Activated B cell treated with CpG ODN at 0.5 μM for 24 hours (primary cell): ENCODE measurements at regions not wholly inside any gene's neighbourhood (a gene's known extent, or its start where the extent isn't known, plus 50 kb on each side); places are given as distances from the start of the nearest gene placed in this dataset.

Experiments
- ATAC-seq: fragments of 200-7000 bp; cut with Tn5 transposase; one replicate; pipeline ENCODE4 v1.10.0; 2021; ENCODE audit warnings: low read depth, mild to moderate bottlenecking, moderate library complexity
- CTCF ChIA-PET: fragments of 350-600 bp; sonication (Branson Sonifier 250); formaldehyde crosslinking; loops from one replicate; lab custom pipeline; 2021; ENCODE audit warnings: antibody characterized with exemption; lab: Charles Lee
- POLR2A ChIA-PET: fragments of 350-600 bp; sonication (Branson Sonifier 250); formaldehyde crosslinking; loops from one replicate; lab custom pipeline; 2021; ENCODE audit warnings: antibody characterized with exemption; lab: Charles Lee
- DNase-seq: peaks from one replicate; pipeline ENCODE4 v3.0.0; 2022
- H3K27ac Mint-ChIP-seq: one replicate; pipeline ENCODE4 v1.8.0; 2020; ENCODE audit warnings: mixed read lengths
- H3K27me3 Mint-ChIP-seq: one replicate; pipeline ENCODE4 v1.8.0; 2021; ENCODE audit warnings: mixed read lengths
- H3K36me3 Mint-ChIP-seq: one replicate; pipeline ENCODE4 v1.8.0; 2021; ENCODE audit warnings: low read depth, mixed read lengths
- H3K4me1 Mint-ChIP-seq: one replicate; pipeline ENCODE4 v1.8.0; 2021; ENCODE audit warnings: mixed read lengths
- H3K4me3 Mint-ChIP-seq: one replicate; pipeline ENCODE4 v1.8.0; 2020; ENCODE audit warnings: mild to moderate bottlenecking, mixed read lengths
- H3K9me3 Mint-ChIP-seq: one replicate; pipeline ENCODE4 v1.8.0; 2020; ENCODE audit warnings: mixed read lengths
- CTCF ChIP-seq: fragments of 200-600 bp; IDR thresholded peaks from one replicate; pipeline ENCODE4 v1.8.0; 2022; ENCODE audit warnings: antibody characterized with exemption, mild to moderate bottlenecking
- intact Hi-C: fragments of 100-400 bp; cut with micrococcal nuclease; formaldehyde crosslinking; loops from one replicate; pipeline ENCODE4 v1.15.1; 2024

DNA sequence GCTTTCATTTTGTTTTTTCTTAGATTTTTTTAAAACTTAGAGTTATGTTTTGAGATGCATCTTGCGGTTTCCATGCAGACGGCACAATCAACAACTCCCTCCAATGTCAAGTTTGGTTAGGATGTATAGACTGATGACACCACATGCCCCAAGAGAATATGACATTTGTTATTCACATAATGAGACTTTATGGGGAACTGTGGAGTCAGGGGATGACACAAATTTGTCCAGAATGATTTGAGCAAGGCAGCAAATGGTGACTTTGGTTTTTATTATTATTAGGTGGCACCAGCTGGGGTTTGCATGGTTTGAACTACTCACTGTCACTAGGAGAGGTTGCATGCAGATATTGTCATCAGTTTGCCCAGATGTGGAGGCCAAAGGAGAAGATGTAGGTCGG, 461.8 kb upstream of the PRKX start:
- ChIA-PET POLR2A (no interaction called here), CTCF (no interaction called here)
- no peak overlapping the region for H3K27ac Mint-ChIP-seq
- no peak for DNase-seq
- peaks cover 2% of the 10 kb centered on the region for H3K9me3 Mint-ChIP-seq
- H3K27me3 Mint-ChIP-seq, result no peaks in the 10 kb centered on the region
- no peak for ATAC-seq
- no peak overlapping the region for H3K4me3 Mint-ChIP-seq
- TF ChIP-seq CTCF, result no peak
- intact Hi-C loops, result no loop called here
- H3K36me3 Mint-ChIP-seq, result no peaks in the 10 kb centered on the region
- no peaks in the 10 kb centered on the region for H3K4me1 Mint-ChIP-seq

- no peaks in the 10 kb centered on the region for H3K4me1 Mint-ChIP-seq
- DNase-seq (no peak), ATAC-seq (no peak)
- CTCF ChIA-PET, result no interaction called here
- H3K27me3 Mint-ChIP-seq, result no peaks in the 10 kb centered on the region
- no peaks in the 10 kb centered on the region for H3K36me3 Mint-ChIP-seq
- H3K4me3 Mint-ChIP-seq, result no peak overlapping the region
- peaks cover 2% of the 10 kb centered on the region for H3K9me3 Mint-ChIP-seq
- no peak for TF ChIP-seq CTCF
- POLR2A ChIA-PET, result no interaction called here
- no peak overlapping the region for H3K27ac Mint-ChIP-seq
- intact Hi-C loops, result no loop called here
These were observed 460.3 kb upstream of the PRKX start for GRCh38 chrX:4173743-4174142.

- no peak overlapping the region for H3K27ac Mint-ChIP-seq
- ATAC-seq, result no peak
- intact Hi-C loops, result no loop called here
- H3K9me3 Mint-ChIP-seq, result peaks cover 2% of the 10 kb centered on the region
- ChIA-PET CTCF (no interaction called here), POLR2A (no interaction called here)
- TF ChIP-seq CTCF, result no peak
- no peak for DNase-seq
- H3K4me3 Mint-ChIP-seq, result no peak overlapping the region
- H3K4me1 Mint-ChIP-seq, result no peaks in the 10 kb centered on the region
- no peaks in the 10 kb centered on the region for H3K36me3 Mint-ChIP-seq
- no peaks in the 10 kb centered on the region for H3K27me3 Mint-ChIP-seq
These were observed 438.3 kb upstream of the PRKX start for GRCh38 chrX:4151798-4152197.

- H3K36me3 Mint-ChIP-seq, result no peaks in the 10 kb centered on the region
- DNase-seq, result no peak
- ChIA-PET CTCF (no interaction called here), POLR2A (no interaction called here)
- TF ChIP-seq CTCF, result no peak
- no peak overlapping the region for H3K27ac Mint-ChIP-seq
- no peak for ATAC-seq
- no peaks in the 10 kb centered on the region for H3K27me3 Mint-ChIP-seq
- H3K4me1 Mint-ChIP-seq, result no peaks in the 10 kb centered on the region
- H3K4me3 Mint-ChIP-seq, result no peak overlapping the region
- intact Hi-C loops, result no loop called here
- H3K9me3 Mint-ChIP-seq, result peaks cover 2% of the 10 kb centered on the region
These were observed 436.8 kb upstream of the PRKX start for GRCh38 chrX:4150259-4150658.

DNA sequence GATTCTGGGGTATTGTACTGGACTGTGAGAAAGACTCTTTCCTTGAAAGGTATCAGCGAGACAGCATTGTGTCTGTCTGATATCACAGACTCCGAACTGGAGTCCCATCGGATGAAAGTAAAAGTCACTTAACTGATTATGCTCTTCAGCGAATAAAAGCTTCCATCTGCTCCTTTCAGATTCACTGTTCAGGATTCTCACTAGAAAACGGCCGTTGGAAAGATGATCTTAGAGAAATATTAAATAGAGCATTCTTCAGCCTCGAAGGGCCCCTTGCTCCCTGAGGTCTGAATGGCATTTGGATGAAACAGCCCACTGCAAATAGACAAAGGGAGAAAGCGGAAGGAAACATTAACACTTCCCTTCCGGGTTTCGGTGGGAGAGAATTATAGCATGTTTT, 416.2 kb upstream of the PRKX start:
- ChIA-PET POLR2A (no interaction called here), CTCF (no interaction called here)
- H3K27me3 Mint-ChIP-seq, result no peaks in the 10 kb centered on the region
- no peaks in the 10 kb centered on the region for H3K36me3 Mint-ChIP-seq
- no peak overlapping the region for H3K27ac Mint-ChIP-seq
- H3K4me3 Mint-ChIP-seq, result no peak overlapping the region
- no peaks in the 10 kb centered on the region for H3K9me3 Mint-ChIP-seq
- DNase-seq (no peak), ATAC-seq (no peak)
- intact Hi-C loops, result no loop called here
- no peak for TF ChIP-seq CTCF
- H3K4me1 Mint-ChIP-seq, result no peaks in the 10 kb centered on the region
